ENCODE measurements at regions not wholly inside any gene's neighbourhood (a gene's known extent, or its start where the extent isn't known, plus 50 kb on each side); places are given as distances from the start of the nearest gene placed in this dataset.

GRCh38 chr13:74389056-74389455, 254.9 kb upstream of the KLF12 start:
- no peak for TF ChIP-seq POLR2A (IDR thresholded peaks at IDR 0.05; ENCODE audit: low read depth, low read length)
- no peak for TF ChIP-seq ZNF217 (IDR thresholded peaks at IDR 0.05)
- TF ChIP-seq, protein P1, sequence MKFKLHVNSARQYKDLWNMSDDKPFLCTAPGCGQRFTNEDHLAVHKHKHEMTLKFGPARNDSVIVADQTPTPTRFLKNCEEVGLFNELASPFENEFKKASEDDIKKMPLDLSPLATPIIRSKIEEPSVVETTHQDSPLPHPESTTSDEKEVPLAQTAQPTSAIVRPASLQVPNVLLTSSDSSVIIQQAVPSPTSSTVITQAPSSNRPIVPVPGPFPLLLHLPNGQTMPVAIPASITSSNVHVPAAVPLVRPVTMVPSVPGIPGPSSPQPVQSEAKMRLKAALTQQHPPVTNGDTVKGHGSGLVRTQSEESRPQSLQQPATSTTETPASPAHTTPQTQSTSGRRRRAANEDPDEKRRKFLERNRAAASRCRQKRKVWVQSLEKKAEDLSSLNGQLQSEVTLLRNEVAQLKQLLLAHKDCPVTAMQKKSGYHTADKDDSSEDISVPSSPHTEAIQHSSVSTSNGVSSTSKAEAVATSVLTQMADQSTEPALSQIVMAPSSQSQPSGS (IDR thresholded peaks at IDR 0.05; ENCODE audit: low read length): no peak
- TF ChIP-seq ZBTB11 (CRISPR knock-in tag; IDR thresholded peaks at IDR 0.05): no peak
- TF ChIP-seq SMAD5 (IDR thresholded peaks at IDR 0.05; ENCODE audit: low read depth): no peak
- TF ChIP-seq, protein P2, sequence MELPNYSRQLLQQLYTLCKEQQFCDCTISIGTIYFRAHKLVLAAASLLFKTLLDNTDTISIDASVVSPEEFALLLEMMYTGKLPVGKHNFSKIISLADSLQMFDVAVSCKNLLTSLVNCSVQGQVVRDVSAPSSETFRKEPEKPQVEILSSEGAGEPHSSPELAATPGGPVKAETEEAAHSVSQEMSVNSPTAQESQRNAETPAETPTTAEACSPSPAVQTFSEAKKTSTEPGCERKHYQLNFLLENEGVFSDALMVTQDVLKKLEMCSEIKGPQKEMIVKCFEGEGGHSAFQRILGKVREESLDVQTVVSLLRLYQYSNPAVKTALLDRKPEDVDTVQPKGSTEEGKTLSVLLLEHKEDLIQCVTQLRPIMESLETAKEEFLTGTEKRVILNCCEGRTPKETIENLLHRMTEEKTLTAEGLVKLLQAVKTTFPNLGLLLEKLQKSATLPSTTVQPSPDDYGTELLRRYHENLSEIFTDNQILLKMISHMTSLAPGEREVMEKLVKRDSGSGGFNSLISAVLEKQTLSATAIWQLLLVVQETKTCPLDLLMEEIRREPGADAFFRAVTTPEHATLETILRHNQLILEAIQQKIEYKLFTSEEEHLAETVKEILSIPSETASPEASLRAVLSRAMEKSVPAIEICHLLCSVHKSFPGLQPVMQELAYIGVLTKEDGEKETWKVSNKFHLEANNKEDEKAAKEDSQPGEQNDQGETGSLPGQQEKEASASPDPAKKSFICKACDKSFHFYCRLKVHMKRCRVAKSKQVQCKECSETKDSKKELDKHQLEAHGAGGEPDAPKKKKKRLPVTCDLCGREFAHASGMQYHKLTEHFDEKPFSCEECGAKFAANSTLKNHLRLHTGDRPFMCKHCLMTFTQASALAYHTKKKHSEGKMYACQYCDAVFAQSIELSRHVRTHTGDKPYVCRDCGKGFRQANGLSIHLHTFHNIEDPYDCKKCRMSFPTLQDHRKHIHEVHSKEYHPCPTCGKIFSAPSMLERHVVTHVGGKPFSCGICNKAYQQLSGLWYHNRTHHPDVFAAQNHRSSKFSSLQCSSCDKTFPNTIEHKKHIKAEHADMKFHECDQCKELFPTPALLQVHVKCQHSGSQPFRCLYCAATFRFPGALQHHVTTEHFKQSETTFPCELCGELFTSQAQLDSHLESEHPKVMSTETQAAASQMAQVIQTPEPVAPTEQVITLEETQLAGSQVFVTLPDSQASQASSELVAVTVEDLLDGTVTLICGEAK (IDR thresholded peaks at IDR 0.05; ENCODE audit: borderline replicate concordance): no peak
- TF ChIP-seq CTCF (IDR thresholded peaks at IDR 0.05 in 2 of 3, conservative IDR thresholded peaks at IDR 0.05 in 1 of 3; ENCODE audit: control insufficient read depth in 2 of 3, extremely low read depth in 1 of 3, insufficient read depth in 1 of 3, low read depth in 3 of 3, low read length in 3 of 3): no peak
- no peak for TF ChIP-seq TCF12 (IDR thresholded peaks at IDR 0.05; ENCODE audit: low read depth, low read length)
- TF ChIP-seq EP300 (IDR thresholded peaks at IDR 0.05; ENCODE audit: borderline replicate concordance in 1 of 2, control insufficient read depth in 1 of 2, low read depth in 2 of 2, low read length in 2 of 2): no peak
- TF ChIP-seq MYC (IDR thresholded peaks at IDR 0.05; ENCODE audit: insufficient read depth, insufficient read length, insufficient replicate concordance, low read length, severe bottlenecking): no peak
